Stromal cell of bone marrow (primary cell): ENCODE measurements at regions not wholly inside any gene's neighbourhood (a gene's known extent, or its start where the extent isn't known, plus 50 kb on each side); places are given as distances from the start of the nearest gene placed in this dataset.
"Not testable (repeated sequence)": the region's sequence is repeated elsewhere in the genome, so short reads cannot be mapped to it uniquely, and the experiment has no call there.

ENCODE experiments used
- DNase-seq: peaks from one replicate; pipeline ENCODE4 v3.0.0-alpha.2; 2012; ENCODE audit warnings: low read depth

GRCh38 chr7:85424298-85424697 is 237.4 kb upstream of the SEMA3D start:
- no peak for DNase-seq

DNA sequence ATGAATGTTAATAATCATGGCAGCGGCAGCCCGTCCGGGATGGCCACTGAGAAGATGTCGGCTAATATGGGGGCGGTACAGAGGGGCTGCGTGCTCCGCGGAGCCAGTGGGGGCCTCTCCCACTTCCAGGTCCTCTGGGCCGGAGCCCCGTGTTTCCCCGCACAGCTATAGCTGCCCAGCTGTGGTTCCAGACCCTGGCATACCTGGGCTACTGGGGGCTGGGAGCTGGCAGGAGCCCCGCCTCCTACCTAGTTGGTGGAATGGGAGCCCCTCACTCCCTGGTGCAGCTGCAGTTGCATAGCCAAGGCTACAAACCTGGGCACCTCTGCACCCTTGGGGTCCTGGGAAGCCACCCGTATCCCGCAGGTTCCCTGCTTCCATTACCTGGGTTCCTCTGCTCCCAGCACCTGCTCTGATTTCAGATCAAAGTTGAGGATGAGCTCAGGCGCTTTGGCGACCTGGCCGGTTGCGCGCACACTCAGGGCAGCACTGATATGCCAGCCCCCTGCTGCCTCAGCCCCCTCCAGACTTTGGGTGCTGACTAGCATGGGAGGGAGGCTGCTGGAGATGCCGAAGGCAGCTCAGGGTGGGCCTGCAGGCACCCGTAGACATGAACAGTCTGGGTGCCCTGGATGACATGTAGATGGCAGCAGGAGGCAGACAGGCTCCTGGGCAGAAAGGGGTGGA is 236.5 kb upstream of the SEMA3D start:
- no peak for DNase-seq

- no peak for DNase-seq
Measured at GRCh38 chr7:85415743-85416142, 228.9 kb upstream of the SEMA3D start.

GRCh38 chr7:85413718-85414117 is 226.9 kb upstream of the SEMA3D start:
- DNase-seq, result no peak

DNA sequence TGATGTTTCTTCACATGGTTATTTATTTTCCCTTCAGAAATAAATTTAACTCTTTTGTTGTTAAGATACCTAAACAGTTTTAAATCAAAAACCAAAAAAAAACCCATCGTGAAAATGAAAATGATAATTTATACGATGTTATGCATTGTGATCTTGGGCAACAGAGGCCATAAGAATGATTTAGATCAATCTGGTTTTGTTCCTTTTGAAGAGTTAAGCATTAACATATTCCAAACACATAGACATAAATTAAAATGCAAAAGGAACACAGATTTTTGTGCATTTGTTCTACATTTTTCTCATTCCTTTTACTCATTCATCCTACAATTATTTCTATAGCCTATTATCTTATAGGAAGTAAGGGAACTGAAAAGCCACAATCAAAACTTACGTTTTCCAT is 226.1 kb upstream of the SEMA3D start:
- DNase-seq, result no peak

- DNase-seq, result no peak
Measured at GRCh38 chr7:85407391-85407790, 220.5 kb upstream of the SEMA3D start.

DNA sequence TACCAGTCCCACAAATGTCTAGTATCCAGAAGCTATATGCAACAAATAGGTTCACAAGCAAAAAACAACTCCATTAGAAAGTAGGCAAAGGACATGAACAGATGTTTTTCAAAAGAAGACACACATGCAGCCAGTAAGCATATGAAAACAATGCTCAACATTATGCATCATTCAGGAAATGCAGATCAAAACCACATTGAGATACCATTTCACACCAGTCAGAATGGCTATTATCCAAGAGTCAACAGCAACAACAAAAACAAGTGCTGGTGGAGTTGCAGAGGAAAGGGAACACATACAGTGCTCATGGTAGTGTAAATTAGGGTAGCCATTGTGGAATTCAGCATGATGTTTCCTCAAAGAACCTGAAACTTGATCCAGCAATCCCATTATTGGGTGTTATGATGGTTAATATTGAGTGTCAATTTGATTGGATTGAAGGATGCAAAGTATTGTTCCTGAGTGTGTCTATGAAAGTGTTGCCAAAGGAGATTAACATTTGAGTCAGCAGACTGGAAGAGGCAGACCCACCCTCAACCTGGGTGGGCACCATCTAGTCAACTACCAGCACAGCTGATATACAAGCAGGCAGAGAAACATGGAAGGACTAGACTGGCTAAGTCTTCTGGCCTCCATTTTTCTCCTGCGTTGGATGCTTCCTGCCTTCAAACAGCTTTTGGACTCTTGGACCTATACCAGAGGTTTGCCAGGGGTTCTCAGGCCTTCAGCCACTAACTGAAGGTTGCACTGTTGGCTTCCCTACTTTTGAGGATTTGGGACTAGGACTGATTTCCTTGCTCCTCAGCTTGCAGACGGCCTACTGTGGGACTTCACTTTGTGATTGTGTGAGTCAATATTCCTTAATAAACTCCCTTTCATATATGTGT is 218.4 kb upstream of the SEMA3D start:
- DNase-seq, result no peak

DNA sequence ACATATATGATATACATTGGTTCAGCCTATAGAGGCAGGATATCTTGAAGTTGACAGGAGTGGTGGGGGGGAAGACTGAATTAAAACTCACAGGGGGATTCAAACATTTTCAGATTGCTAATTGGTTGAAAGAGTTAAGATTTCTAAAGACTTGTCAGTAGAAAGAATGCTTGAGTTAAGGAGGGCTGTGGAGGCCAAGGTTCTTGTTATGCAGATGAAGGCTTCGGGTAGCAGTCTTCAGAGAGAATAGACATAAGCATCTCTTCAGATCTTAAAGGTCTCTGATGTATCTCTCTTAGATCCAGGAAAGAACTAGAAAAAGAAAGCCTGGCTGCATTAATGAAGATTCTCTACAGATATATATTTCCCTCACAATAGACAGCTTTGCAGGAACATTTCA is 209.8 kb upstream of the SEMA3D start:
- no peak for DNase-seq

DNA sequence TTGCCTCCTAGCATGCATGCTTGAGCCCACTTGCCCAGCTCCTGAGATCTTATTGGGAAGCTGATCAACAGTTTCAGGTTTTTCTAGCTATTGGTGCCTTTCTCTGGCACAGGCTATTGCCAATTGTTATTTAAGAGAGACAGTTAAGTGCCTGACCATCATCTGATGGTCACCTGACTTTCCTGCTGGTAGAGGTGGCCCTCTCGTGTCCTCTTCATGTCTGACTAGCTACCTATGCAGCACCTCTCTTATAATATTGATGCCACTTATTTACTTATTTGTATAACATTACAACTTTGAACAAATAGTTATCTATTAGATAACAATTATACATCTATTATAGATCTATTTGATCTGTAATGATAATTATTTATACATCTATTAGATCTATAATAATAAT is 205.9 kb upstream of the SEMA3D start:
- no peak for DNase-seq

DNA sequence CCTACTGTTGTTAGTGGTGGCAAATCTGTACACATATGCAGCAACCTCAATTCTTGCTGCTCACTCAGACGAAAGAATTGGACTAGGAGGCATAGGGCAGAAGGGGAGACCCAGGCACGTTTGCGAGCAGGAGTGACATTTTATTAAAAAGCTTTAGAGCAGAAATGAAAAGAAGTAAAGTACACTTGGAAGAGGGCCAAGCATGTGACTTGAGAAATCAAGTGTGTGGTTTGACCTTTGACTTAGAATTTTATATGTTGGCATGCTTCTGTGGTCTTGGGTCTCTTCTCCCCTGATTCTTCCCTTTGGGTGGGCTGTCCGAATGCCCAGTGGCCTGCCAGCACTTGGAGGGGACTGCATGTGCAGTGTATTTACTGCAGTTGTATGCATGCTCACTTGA is 205.5 kb upstream of the SEMA3D start:
- DNase-seq, result no peak

DNA sequence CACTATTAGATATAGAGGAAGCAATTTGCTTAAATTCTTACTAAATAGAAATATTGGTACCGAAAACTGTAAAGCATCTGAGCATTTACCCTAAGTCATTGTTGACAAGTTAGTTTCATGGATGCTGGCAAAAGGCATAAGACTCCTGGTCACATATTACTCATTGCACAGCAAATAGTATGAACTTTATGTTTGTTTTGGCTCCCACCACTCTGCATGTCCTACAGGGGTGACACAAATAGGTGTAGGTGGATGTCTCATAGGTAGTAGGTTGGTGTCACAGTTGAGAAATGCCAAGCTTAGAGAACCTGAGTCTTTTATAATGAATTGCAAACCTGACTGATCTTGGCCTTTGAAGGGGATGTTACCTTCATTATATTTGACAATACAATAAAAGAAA is 199.6 kb upstream of the SEMA3D start:
- DNase-seq, result no peak

DNA sequence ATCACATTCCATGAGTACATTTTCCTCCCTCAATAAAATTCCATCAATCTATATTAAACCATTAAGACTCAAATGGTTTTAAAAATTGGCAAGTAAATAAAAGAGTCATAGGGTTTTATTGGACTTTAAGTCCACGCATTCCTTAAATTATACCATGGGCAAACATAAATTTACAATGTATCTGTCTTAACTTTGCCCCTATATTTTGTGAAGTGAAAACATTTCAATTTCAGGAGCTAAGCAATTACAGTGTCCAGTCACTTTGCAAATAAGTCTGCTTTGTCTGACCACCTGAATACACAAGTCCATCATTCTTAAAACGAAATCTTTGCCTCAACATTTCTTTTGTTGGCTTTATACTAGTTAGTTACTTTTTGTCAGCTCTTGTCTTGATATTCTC is 197.5 kb upstream of the SEMA3D start:
- DNase-seq, result no peak

GRCh38 chr7:85381212-85381611 is 194.4 kb upstream of the SEMA3D start:
- no peak for DNase-seq

GRCh38 chr7:85376589-85376988 is 189.7 kb upstream of the SEMA3D start:
- no peak for DNase-seq

GRCh38 chr7:85356916-85357315 is 170.1 kb upstream of the SEMA3D start:
- DNase-seq, result no peak

DNA sequence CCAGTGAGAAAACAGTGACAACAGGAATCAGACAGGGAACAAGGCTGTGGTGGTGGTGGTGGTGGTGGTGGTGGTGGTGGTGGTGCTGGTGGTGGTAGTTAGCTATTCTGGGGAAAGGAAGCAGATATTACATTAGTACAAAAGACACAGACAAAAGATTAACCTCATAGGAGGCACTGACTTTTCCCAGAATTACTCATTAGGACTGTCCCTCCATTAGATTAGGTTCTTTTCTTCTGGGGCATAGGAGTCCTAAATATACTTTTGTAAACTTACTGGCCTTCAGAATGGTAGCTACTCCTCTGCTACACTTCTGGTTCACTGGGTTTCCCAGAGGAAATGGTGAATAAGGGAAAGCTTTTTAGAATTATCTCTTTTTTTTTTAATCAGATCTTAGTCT is 156.6 kb upstream of the SEMA3D start:
- DNase-seq, result no peak

- DNase-seq, result no peak
Measured at GRCh38 chr7:85342781-85343180, 155.9 kb upstream of the SEMA3D start.

DNA sequence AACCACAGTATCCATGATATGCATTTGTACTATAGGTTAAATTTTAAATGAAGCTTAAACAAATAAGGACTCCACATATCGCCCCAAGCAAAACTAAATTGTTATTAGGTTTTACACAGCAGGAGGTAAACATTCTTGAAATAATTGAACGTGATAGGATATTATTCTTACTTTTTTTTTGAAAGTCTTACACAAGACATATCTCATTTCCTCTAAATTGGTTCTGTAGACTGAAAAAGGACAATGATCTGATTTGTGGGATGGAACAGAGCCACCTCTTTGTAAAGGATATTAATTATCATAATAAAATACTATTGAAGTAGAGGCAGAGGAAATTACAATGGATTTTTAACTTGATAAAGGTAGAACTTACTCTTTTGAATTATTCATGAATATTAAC is 155.1 kb upstream of the SEMA3D start:
- no peak for DNase-seq

DNA sequence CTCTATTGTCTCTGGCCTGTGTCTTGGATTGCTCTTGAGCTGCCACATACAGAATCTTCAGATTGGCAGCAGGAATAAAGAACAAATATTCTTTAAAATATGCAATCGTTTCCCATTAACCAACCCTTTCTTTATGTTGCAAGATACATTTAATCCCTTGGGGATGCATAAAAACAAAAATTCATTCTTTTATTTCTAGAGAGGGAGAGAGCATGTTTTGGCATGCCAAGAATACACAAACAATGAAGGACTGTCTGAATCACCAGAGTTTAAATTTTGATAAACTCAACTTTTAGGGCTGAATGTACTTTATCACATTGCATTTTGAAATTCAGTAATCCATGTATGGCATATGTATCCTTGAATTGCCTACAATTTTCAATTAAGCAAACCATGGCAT is 154.3 kb upstream of the SEMA3D start:
- no peak for DNase-seq

DNA sequence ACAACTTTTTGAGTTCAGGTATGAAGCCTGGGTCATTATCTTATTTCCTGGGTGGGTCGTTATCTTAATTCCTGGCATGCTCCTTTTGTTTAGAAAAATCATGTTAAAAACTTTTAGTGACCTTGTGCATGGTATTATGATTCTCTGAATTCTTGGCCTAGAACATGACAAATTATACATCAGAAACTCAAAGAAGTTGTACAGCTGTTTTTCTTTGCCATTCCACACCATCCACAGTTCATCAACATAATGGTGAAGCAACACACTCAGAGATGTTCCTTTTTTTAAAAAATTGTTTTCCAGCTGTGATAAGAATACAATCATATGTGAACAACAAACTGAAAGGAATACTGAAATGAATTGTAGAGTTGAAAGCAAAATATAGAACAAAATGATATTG is 149.2 kb upstream of the SEMA3D start:
- no peak for DNase-seq

- not testable (repeated sequence) for DNase-seq
Measured at GRCh38 chr7:85335113-85335512, 148.3 kb upstream of the SEMA3D start.

DNA sequence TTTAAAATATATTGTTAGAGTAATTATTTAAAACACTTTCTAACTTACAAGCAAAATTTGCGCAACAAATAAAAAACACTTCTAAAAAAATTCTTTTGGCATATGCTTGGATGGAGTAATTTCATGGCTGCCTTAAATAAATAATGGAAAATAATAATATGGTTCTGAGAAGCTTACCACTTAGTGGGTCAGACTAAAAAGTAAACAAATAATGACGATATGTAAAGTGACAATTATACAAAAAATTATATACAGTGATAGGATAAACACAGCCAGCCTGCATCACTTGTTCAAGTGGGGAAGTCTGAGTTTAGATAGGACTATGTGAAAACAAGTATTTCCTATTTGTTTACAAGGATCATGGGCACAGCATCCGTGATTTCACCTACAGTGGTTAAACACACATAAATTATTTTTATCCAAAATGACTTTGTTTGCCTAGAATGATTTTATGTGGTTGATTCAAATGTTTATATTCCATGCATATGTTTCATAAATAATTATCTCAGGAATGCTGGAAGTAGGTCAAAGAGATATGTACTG is 141.7 kb upstream of the SEMA3D start:
- DNase-seq, result no peak

DNA sequence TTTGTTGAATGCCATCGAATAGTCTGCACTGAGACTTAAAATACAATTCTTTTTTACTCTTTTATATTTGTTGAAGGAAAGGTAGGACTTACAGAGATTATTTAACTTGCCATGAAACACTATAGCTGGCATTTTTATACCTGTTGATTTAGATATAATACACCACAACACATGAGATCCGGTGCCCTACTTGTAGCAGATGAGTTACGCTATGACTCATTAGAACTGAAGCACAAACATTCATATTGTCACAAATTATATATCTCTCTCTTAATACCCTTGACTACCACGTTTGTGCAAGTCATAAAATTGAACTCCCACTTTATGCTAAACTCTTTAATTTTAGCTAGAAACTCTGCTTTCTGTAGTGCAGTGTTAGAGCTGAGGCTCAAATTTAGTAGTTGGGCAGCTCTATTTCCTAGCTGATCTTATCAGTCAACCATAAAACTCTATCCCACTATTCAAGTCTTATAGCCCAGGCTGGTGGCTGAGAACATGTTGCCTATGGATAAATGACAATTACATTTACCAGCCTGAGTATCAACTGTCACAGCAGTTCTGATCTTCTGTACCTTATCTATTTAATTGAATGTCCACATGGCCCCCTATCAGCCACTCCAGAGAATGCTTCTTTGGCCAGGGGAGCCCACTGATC is 137.4 kb upstream of the SEMA3D start:
- DNase-seq, result no peak
